ENCODE measurements at regions not wholly inside any gene's neighbourhood (a gene's known extent, or its start where the extent isn't known, plus 50 kb on each side); places are given as distances from the start of the nearest gene placed in this dataset.

- H2BK20ac ChIP-seq (ENCODE audit: low read depth, low read length): no peak overlapping the region
- DNase-seq (no peak), ATAC-seq (ENCODE audit: low read depth) (no peak)
- no peaks in the 10 kb centered on the region for H4K20me1 ChIP-seq (ENCODE audit: insufficient read depth, low read length)
- intact Hi-C loops (cut with micrococcal nuclease) (no loop called here), in situ Hi-C loops (cut with MboI; ENCODE audit: low sequenced_read_pairs) (no loop called here), dilution Hi-C loops (cut with HindIII; ENCODE audit: low sequenced_read_pairs, unreplicated experiment) (no loop called here)
- H3K36me3 ChIP-seq (ENCODE audit: control insufficient read depth, insufficient read depth, low read length): no peaks in the 10 kb centered on the region
- H3K4me2 ChIP-seq (ENCODE audit: low read depth, low read length): no peak overlapping the region
- no peak overlapping the region for H2AFZ ChIP-seq (replicated peaks; ENCODE audit: low read length, poor library complexity)
- H3K9ac ChIP-seq (ENCODE audit: low read depth, low read length): no peak overlapping the region
- H3K23ac ChIP-seq (ENCODE audit: low read depth, low read length): no peak overlapping the region
- no peak overlapping the region for H3K18ac ChIP-seq (ENCODE audit: low read depth, low read length)
- H2BK15ac ChIP-seq (ENCODE audit: low read depth, low read length): no peak overlapping the region
- H3K4me1 ChIP-seq (ENCODE audit: control insufficient read depth, insufficient read depth, low read length): no peaks in the 10 kb centered on the region
- POLR2A ChIA-PET (ENCODE audit: unreplicated experiment): no interaction called here
- no peaks in the 10 kb centered on the region for H3K27me3 ChIP-seq (ENCODE audit: control insufficient read depth, insufficient read depth, low read length)
- BruUV-seq (replicated peaks): no TSS peak
- H3K9me3 ChIP-seq (ENCODE audit: control insufficient read depth, insufficient read depth, low read length): peaks cover 14% of the 10 kb centered on the region
- no peak overlapping the region for H2BK5ac ChIP-seq (ENCODE audit: low read depth, low read length, poor library complexity, severe bottlenecking)
- TF ChIP-seq POLR2A (IDR thresholded peaks at IDR 0.05; ENCODE audit: low read depth, low read length): no peak
- TF ChIP-seq FOS (IDR thresholded peaks at IDR 0.05; ENCODE audit: low read depth, low read length): no peak
- no peak for TF ChIP-seq RCOR1 (IDR thresholded peaks at IDR 0.05; ENCODE audit: insufficient replicate concordance, low read length)
- no peak for TF ChIP-seq NFE2L2 (IDR thresholded peaks at IDR 0.05; ENCODE audit: low read depth, low read length)
- no peak for TF ChIP-seq RFX5 (IDR thresholded peaks at IDR 0.05; ENCODE audit: low read depth, low read length)
- H4K91ac ChIP-seq (ENCODE audit: insufficient read depth, low read depth, low read length): no peak overlapping the region
- no peaks in the 10 kb centered on the region for H3K9me1 ChIP-seq (ENCODE audit: insufficient read depth, low read length)
- no peak overlapping the region for H2AK5ac ChIP-seq (ENCODE audit: low read depth, low read length)
- no peak overlapping the region for H2BK120ac ChIP-seq (ENCODE audit: low read depth, low read length)
- CTCF ChIA-PET: no interaction called here
- H3K4ac ChIP-seq (ENCODE audit: low read depth, low read length): no peak overlapping the region
- no peak overlapping the region for H3K27ac ChIP-seq (ENCODE audit: insufficient read depth, low read length)
- H3K79me1 ChIP-seq (ENCODE audit: low read depth in 1 of 2, low read length in 2 of 2): no peaks in the 10 kb centered on the region
- no peak overlapping the region for H3K56ac ChIP-seq (ENCODE audit: extremely low read depth, insufficient read depth, low read length)
- no peak overlapping the region for H2AK9ac ChIP-seq (replicated peaks; ENCODE audit: low read depth, low read length, poor library complexity)
- no CpG with 5 or more reads among the region's 1 CpG for WGBS, 2 experiments (ENCODE audit: extremely low coverage in 2 of 2, insufficient read length in 1 of 2)
- no peak overlapping the region for H4K8ac ChIP-seq (ENCODE audit: low read depth in 2 of 2, low read length in 2 of 2)
- H4K5ac ChIP-seq (ENCODE audit: low read depth, low read length): no peak overlapping the region
- H3K14ac ChIP-seq (replicated peaks; ENCODE audit: low read depth, low read length): no peak overlapping the region
- H3K4me3 ChIP-seq (ENCODE audit: insufficient read depth, low read depth, low read length): no peak overlapping the region
These were observed 614.6 kb downstream of the PCDH19 start for GRCh38 chrX:99795495-99795894.

All from IMR-90 (cell line).